ENCODE measurements at regions not wholly inside any gene's neighbourhood (a gene's known extent, or its start where the extent isn't known, plus 50 kb on each side); places are given as distances from the start of the nearest gene placed in this dataset.

- no peak for TF ChIP-seq SMAD1 (IDR thresholded peaks at IDR 0.05; ENCODE audit: low read depth, low read length, partially characterized antibody)
- TF ChIP-seq EZH2 (IDR thresholded peaks at IDR 0.05; ENCODE audit: borderline replicate concordance, low read depth, low read length) = no peak
- TF ChIP-seq ZKSCAN1 (IDR thresholded peaks at IDR 0.05; ENCODE audit: low read depth, low read length) = no peak
- TF ChIP-seq FOXA1 (IDR thresholded peaks at IDR 0.05; ENCODE audit: borderline replicate concordance) = no peak
- TF ChIP-seq CHD2 (IDR thresholded peaks at IDR 0.05; ENCODE audit: low read depth, low read length) = no peak
- TF ChIP-seq RCOR1 (IDR thresholded peaks at IDR 0.05; ENCODE audit: borderline replicate concordance in 1 of 2, low read depth in 2 of 2, low read length in 2 of 2) = no peak
- no peak for TF ChIP-seq CTCF (IDR thresholded peaks at IDR 0.05 in 2 of 3, conservative IDR thresholded peaks at IDR 0.05 in 1 of 3; ENCODE audit: insufficient read depth in 2 of 3, low read depth in 1 of 3, low read length in 3 of 3)
- no peak for TF ChIP-seq USF2 (CRISPR knock-in tag; IDR thresholded peaks at IDR 0.05)
- TF ChIP-seq ZNF175 (CRISPR knock-in tag; IDR thresholded peaks at IDR 0.05; ENCODE audit: low read depth) = no peak
- TF ChIP-seq POLR2G (IDR thresholded peaks at IDR 0.05; ENCODE audit: low read depth, low read length) = no peak
- no peak for TF ChIP-seq ZNF217 (CRISPR knock-in tag; IDR thresholded peaks at IDR 0.05)
- TF ChIP-seq POLR2A (conservative IDR thresholded peaks at IDR 0.05) = no peak
- no peak for TF ChIP-seq ESRRA (IDR thresholded peaks at IDR 0.05; ENCODE audit: borderline replicate concordance, low read depth)
- no peak for TF ChIP-seq STAT6 (CRISPR knock-in tag; IDR thresholded peaks at IDR 0.05)
Observed at GRCh38 chr10:7042419-7043054, 368.3 kb downstream of the SFMBT2 start.
